ENCODE measurements at regions not wholly inside any gene's neighbourhood (a gene's known extent, or its start where the extent isn't known, plus 50 kb on each side); places are given as distances from the start of the nearest gene placed in this dataset.

GRCh38 chr2:134074619-134075018 is 179.3 kb upstream of the MGAT5 start:
- ATAC-seq (ENCODE audit: low read depth) (no peak), DNase-seq (peak; percentile 20)
- H4K5ac ChIP-seq (ENCODE audit: low read depth, low read length), result no peak overlapping the region
- H3K9me3 ChIP-seq (ENCODE audit: control insufficient read depth, insufficient read depth, low read length), result peaks cover 7% of the 10 kb centered on the region
- no peak overlapping the region for H2BK120ac ChIP-seq (ENCODE audit: low read depth, low read length)
- H2AK9ac ChIP-seq (replicated peaks; ENCODE audit: low read depth, low read length, poor library complexity), result no peak overlapping the region
- in situ Hi-C loops (cut with MboI; ENCODE audit: low sequenced_read_pairs) (no loop called here), dilution Hi-C loops (cut with HindIII; ENCODE audit: low sequenced_read_pairs, unreplicated experiment) (no loop called here), intact Hi-C loops (cut with micrococcal nuclease) (no loop called here)
- ChIA-PET CTCF (no interaction called here), POLR2A (ENCODE audit: unreplicated experiment) (no interaction called here)
- H4K8ac ChIP-seq (ENCODE audit: low read depth in 2 of 2, low read length in 2 of 2), result no peak overlapping the region
- no peak overlapping the region for H3K14ac ChIP-seq (replicated peaks; ENCODE audit: low read depth, low read length)
- H3K79me1 ChIP-seq (ENCODE audit: low read depth in 1 of 2, low read length in 2 of 2), result no peaks in the 10 kb centered on the region
- no CpG with 5 or more reads among the region's 7 CpGs for WGBS, 2 experiments (ENCODE audit: extremely low coverage in 2 of 2, insufficient read length in 1 of 2)
- no peaks in the 10 kb centered on the region for H3K4me1 ChIP-seq (ENCODE audit: control insufficient read depth, insufficient read depth, low read length)
- no peaks in the 10 kb centered on the region for H3K36me3 ChIP-seq (ENCODE audit: control insufficient read depth, insufficient read depth, low read length)
- peak overlapping the region; percentile 63 for H2AFZ ChIP-seq (replicated peaks; ENCODE audit: low read length, poor library complexity)
- BruUV-seq (replicated peaks), result no TSS peak
- no peak overlapping the region for H2BK20ac ChIP-seq (ENCODE audit: low read depth, low read length)
- no peak overlapping the region for H3K56ac ChIP-seq (ENCODE audit: extremely low read depth, insufficient read depth, low read length)
- H3K4me3 ChIP-seq (ENCODE audit: insufficient read depth, low read depth, low read length), result no peak overlapping the region
- no peak overlapping the region for H2AK5ac ChIP-seq (ENCODE audit: low read depth, low read length)
- no peak overlapping the region for H3K23ac ChIP-seq (ENCODE audit: low read depth, low read length)
- H3K4me2 ChIP-seq (ENCODE audit: low read depth, low read length), result no peak overlapping the region
- peaks cover 9% of the 10 kb centered on the region for H3K27me3 ChIP-seq (ENCODE audit: control insufficient read depth, insufficient read depth, low read length)
- no peak overlapping the region for H4K91ac ChIP-seq (ENCODE audit: insufficient read depth, low read depth, low read length)
- H3K9me1 ChIP-seq (ENCODE audit: insufficient read depth, low read length), result no peaks in the 10 kb centered on the region
- no peak overlapping the region for H3K4ac ChIP-seq (ENCODE audit: low read depth, low read length)
- H3K18ac ChIP-seq (ENCODE audit: low read depth, low read length), result no peak overlapping the region
- H4K20me1 ChIP-seq (ENCODE audit: insufficient read depth, low read length), result no peaks in the 10 kb centered on the region
- no peak overlapping the region for H3K9ac ChIP-seq (ENCODE audit: low read depth, low read length)
- no peak overlapping the region for H3K27ac ChIP-seq (ENCODE audit: insufficient read depth, low read length)
- TF ChIP-seq CEBPB (IDR thresholded peaks at IDR 0.05; ENCODE audit: low read depth, low read length) (no peak), BHLHE40 (IDR thresholded peaks at IDR 0.05; ENCODE audit: low read depth, low read length) (peak; percentile 69; the same call in 1 of the 2 replicates), MAFK (IDR thresholded peaks at IDR 0.05; ENCODE audit: low read depth, low read length) (no peak)
- no peak overlapping the region for H2BK5ac ChIP-seq (ENCODE audit: low read depth, low read length, poor library complexity, severe bottlenecking)
- no peak overlapping the region for H2BK15ac ChIP-seq (ENCODE audit: low read depth, low read length)
